Activated gamma-delta T cell (primary cell): ENCODE measurements at regions not wholly inside any gene's neighbourhood (a gene's known extent, or its start where the extent isn't known, plus 50 kb on each side); places are given as distances from the start of the nearest gene placed in this dataset.

Experiments used
- DNase-seq: peaks from one replicate; lab custom pipeline; 2025; lab: John Stamatoyannopoulos, UW

DNA sequence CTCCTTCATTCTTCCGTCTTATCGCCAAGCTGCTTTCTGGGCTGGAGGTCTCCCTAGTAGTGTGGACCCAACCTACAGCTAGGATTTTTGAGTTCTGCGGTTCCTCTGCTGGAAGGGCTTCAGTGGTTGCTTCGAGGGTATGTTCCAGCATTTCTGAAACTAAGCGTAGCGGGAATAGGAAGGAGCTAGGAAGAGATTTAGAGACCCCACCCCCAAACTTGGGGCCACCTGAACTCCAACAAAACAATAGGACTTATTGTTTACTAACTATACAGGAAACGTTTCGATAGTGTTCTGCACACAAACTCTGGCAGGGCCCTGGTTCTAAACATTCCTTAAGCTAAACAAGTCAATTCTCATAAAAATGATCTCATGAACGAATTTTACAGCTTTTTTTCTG, 346.7 kb downstream of the PLK2 start:
- no peak for DNase-seq

DNA sequence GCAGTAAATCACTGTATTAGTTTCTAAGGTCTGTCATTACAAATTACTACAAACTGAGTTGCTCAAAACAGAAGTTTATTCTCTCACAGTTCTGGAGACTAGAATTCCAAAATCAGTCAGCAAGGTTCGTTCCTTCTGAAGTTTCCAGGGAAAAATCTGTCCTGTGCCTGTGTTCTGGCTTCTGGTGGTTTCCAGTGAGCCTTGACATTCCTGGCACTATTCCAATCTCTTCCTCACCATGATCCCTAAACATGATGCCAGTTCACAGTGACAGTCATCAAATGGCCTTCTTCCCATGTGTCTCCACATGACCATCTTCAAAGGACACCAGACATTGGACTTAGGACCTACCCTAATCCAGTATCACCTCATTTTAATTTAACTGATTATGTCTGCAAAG, 351.4 kb downstream of the PLK2 start:
- DNase-seq: no peak

DNA sequence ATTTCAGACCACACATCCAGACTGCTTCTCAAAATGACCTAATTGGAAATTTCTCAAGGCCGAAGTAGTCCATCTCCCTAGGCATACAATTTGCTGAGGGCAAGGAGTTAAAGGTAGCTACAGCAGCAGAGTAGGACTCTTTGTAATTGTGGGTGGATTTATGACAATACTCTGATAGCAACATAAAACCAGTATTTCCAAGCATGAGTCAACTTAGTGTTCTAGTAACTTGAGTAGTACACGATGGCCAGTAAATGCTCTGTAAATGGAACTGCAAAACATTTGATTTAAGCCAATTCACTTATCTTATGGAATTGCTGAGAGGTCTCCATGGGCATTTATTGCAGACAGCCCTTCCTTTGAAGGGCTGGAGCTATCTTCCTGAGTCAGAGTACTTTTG, 352.2 kb downstream of the PLK2 start:
- DNase-seq: no peak

DNA sequence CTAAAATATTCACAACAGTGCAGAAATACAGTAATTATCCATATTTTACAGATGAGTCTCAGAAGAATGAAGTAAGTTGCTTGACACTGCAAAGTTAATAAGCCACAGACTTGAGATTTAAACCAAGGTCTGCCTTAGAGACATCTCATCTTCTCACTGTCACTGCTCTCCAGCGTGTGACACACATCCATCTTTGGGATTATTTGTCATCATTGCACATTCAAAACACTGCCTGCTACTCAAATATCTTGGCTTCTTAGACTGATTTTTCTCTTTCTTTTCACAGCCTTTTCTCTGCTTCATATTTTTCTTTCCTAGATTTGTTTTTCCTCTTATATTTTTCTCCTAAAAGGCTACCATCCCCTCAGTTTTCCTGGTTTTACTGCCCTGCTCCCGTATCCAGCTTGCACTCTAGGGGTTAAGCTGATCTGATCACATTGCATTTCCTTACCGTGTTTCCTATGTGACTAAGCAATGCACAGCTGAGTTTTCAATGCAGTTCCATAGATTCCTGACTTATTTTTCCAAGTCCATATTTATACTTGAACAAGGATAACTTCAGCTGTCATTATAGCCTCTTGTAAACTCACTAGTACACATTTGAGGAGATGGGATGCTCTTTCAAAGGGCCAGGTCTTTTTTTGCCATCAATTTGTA, 353.0 kb downstream of the PLK2 start:
- DNase-seq: no peak

DNA sequence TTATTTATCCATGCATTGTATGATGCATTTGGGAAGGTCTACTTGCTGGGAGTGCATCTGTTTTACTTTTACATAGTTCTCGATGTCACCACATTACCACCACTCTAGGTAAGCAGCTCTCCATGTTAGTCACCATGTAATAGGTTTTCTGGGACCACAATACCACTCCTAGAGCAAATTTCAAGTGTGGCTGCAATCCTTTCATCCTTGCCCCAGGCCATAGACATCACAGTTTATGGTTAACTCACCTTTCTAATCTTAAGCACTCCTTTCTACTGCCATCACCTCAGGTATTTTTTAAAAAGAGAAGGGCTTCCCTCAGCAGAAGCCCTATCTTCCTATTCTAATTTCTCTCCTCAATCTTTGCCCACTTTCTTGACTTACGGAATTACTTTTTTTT, 354.1 kb downstream of the PLK2 start:
- no peak for DNase-seq

DNA sequence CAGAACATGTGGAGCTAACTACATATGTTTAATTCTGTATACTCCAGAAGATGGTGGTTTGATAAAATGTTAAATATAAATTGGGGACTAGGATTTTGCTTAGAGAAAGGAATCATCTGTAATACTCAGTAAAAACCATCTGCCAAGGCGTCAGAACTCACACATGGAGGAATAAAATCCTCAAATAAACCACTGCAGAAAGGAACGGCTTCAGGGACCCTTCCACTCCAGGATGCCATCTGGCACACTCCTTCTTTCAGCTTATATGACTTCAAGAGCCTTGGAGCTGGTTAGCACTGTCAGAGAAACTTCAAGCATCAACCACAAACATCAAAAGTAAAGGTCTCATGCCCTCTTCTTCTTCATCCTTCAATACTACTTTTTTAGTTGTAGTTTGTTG, 360.6 kb downstream of the PLK2 start:
- DNase-seq: no peak

DNA sequence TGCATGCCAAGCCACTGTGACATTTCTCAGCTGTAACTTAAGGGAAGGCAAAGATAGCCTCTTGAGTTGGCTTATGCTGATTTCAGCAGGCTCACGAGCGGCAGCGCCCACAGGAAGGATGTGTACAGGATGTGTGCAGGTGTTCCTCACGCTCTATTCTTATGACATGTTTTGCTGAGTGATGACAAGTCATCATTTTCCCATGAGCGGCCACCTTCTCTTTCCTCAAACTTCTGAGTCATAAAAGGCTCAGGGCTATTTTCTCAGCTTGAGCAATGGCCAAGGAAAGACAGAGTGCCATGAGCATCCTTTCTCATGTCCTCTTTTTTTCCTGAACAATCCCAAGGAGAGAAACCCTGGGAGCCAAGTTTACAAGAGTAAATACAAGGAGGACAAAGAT, 365.9 kb downstream of the PLK2 start:
- DNase-seq: no peak

DNA sequence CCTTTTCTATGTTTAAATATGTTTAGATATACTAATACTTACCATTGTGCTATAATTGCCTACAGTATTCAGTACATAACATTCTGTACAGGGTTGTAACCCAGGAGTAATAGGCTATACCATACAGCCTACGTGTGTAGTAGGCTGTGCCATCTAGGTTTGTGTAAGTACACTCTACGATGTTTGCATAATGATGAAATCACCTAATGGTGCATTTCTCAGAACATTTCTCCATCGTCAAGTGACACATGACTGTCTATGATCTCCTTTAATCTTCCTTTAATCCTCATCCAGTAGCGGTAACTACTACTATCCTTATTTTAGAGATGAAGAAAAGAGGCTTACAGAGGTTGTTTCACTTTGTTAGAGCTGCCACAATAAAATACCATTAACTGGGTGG, 369.2 kb downstream of the PLK2 start:
- DNase-seq: no peak

DNA sequence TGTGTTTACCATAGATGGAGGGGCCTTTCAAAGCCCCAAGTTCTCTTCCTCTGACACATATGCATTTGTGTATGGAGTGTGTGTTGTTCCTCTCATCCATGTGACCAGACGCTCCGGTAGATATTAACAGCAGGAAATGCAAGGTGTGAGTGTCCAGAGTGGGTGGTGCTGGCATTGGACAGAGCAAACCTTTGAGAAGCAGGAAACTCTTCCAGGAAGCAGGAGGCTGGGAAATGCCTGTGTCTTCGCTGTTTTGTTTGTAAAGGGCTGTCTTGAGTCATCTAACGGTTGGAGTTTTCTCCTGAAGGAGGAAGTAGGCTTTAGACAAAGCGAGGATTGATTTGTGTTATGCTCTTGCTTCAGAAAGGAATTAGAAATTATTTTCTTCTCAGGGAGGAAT, 370.9 kb downstream of the PLK2 start:
- no peak for DNase-seq

DNA sequence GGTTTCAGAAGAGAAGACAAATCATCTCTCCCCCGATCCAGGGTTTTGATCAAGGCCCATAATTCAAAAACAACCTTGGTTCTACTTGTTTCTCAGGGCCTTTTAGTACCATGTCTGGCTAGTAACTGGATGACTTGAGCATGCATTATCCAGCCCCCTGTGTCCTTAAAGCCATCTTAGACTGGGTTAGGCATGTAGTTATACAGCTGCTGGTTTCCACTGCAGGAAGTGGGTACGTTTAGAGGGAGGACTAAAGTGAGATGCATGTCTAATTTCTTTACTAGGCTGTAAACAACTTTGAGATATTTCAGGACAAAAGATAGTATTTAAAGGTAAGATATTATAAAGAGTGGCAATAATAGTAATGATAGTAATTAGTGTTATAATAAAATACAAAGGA, 372.0 kb downstream of the PLK2 start:
- DNase-seq: no peak

DNA sequence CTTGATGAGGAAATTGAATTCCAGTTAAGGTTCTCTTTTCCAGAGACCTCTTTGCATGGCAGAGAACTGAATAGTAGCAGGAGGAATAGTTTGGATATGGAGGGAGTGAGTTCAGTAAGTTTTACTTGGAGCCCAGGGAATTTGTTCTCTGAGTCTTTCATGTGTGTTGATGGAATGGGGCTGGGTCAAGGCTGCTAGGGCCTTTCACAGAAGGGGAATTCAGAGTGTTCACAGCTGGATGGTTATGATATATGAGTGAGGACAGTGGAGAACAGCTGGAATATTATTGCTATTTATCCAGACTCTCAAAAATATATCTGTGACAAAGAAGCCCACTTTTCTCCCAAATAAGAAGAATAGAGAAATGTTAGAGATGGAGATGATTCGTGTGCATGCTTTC, 372.8 kb downstream of the PLK2 start:
- no peak for DNase-seq

DNA sequence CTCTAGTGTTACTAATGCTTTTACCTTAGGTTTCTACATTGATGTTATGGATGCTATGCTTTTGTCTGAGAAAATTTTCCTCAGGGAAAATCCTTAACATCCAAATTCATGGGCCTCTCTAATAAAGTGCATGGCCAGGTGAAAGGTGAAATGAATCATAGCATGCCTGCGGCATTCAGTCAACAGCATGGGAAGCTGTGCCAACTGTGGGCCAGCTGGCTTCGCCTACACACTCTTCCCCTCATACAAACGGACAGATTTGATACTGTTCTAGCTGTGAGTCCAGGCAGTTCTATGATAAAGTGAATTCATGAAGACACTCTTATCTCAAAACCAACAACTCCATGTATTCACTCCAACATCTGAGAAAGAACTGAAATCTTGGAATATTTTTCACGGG, 374.1 kb downstream of the PLK2 start:
- no peak for DNase-seq

DNA sequence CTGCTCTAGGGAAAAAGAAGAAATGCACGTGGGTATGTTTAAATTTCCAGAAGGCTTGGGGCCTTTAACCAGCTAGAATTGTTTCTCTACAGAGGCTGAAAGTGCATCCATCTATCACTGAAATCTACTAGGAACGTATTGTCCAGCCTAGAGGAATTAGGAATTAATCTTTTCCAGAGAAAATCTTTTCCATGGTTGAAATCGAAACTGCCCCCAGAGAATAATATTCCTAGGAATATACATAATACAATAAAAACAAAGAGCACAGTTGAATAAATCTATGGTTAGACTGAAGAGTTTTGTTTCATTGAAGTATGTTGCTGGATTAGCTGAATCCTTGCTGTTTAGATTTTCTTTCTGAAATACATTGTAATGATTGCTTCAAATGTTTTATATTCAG, 378.5 kb downstream of the PLK2 start:
- DNase-seq: no peak

DNA sequence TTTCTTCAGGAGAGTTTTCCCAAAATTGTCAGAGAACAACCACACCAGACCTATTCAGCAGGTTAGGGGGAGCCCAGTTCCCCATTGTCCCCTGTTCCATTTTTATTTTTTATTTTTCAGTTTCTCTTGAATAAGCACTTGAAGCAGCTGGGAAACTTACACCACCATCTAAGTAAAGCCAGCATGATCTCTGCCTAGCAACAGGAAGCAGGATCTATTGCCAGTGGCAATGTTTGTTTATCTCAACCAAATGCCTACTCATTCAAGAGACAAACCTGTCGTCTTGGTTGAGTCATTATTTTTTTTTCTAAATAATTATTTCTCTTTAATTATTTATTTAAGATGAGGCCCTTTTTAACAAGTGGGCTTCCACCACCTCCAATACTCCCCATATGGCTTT, 379.3 kb downstream of the PLK2 start:
- no peak for DNase-seq

DNA sequence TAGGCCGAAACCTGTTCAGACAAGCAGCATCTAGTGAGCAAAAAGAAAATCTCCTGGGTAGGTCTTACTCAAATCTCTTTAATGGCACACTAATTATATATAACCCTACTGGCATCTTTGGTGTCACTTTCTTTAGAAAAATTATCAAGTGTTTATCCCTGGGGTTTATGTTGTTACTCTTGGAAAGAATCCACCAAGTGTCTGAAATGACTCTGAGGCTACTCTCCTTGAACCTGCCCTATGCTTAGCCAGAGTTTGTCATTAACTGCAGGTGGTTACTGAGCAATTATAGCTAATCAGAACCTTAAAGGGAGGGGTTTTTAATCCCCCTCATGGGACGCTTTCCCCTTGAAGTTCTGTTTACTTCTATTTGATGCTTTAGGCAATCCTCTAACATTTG, 381.9 kb downstream of the PLK2 start:
- no peak for DNase-seq

DNA sequence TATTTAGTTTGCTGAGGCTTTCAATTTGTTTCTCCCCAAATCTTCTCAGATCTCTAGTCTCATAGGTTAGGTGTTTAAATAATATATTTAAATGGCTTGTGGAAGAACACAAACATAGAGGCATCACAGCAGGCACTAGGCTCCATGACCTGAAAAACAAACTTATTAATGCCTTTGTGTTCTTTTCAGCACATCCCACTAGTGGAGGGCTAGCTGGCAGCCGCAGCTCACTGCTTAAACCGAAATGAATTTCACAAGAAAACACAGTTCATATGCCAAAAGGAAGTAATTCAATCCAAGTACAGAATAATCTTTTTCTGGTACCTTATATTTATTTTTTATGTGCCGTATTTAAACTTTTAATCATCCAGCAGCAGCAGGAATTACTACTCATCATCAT, 382.5 kb downstream of the PLK2 start:
- no peak for DNase-seq

DNA sequence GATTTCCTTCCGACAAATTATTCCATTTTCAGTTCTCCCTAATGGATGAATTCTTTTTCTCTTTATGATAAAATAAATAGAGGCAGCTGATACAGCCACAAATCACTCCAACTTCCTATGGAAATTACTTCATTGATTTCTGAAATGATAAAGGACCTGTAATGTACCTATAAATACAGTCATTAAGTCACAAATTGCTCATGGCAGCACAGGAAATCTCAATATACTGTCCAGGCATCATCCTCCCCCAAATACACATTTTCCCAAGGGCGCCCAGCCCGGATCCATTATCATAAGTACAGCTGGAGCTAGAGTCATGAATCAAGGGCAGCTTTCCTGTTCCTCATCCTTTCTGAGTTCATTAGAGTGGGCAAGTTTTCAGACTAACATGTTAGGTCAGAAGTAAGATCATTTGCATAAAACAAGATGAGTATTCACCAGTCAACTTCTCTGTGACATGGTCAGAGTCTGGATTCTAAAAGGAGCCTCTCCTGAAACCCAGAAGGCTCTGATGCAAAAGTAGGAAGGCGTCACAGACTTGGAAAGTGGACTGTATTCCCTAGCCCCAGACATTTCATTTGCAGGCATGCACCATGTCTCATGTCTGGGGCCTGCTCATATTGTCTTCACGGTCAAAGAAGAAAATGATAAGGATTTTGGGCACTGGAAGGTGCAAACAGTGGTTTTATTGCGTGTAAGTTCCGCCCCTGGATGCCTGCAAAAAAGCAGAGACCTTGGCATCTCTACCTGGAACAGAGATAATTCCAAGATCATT, 383.2 kb downstream of the PLK2 start:
- DNase-seq: no peak

DNA sequence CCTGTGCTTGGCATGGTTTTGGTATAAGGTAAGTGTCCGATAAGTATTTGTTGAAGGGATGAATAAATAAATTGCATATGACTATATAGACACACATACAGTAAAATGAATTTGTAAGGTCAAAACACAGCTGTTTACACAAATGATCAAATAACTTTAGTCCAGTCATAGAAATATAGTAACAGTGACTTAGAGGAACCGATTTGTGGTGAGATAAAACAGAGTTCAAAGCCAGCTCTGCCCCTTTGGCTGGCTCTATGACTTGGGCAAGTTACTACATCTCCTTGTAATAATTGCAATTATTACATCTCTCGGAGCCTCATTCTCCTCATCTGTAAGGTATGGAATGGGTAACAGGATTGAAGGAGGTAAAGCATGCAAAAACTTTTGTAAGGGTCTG, 384.0 kb downstream of the PLK2 start:
- no peak for DNase-seq

DNA sequence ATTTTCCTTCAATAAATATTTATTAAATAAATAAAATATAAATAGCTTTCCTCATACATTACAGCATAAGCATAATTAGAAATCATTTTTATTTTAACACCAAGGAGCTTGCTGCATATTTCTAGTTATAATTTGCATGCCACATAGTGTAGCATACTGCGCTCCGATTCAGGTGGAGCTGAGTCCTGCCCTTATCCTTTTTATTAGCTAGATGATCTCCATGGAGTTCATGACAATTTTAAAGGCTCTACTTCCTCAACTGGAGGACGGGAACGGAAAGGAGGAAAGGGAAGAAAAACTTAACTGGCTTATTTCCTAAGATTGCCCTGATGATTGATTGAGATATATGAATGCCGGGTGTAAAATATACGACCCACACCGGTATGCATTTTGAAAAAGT, 385.2 kb downstream of the PLK2 start:
- DNase-seq: no peak

DNA sequence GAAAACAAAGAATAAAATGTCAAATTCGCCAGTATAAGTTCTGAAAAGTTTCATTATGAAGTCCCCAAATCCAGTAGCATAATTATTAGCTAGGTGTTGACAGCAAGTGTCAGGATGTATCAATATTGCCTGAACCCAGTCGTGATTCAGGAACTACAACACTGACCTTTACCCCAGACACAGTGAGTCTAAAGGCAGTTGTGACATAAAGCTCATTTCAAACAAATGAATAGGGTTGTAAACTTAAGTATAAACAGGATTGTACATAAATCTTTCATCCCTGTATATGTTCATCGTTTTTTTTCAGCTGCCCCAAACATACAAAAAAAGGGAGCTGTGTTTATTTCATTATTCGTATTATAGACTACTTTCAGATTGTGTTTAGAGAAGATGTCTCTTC, 385.7 kb downstream of the PLK2 start:
- DNase-seq: no peak

DNA sequence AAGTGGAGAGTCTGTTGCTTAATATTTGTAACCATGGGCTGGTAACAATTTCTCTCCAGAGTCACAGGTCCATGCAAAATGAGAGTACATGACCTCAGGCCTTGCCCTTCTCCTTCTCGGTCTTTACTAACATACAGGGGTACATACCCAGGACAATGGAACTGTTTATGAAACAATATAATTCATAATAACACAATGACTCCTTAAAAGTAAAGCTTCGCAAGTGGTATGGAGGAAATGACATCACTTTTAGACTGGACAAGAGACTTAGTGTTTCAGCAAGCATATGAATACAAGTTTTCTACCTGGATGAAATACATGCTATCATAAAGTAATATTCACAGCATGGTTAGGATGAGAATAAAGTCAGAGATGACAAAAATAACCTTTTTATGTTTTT, 386.6 kb downstream of the PLK2 start:
- no peak for DNase-seq

DNA sequence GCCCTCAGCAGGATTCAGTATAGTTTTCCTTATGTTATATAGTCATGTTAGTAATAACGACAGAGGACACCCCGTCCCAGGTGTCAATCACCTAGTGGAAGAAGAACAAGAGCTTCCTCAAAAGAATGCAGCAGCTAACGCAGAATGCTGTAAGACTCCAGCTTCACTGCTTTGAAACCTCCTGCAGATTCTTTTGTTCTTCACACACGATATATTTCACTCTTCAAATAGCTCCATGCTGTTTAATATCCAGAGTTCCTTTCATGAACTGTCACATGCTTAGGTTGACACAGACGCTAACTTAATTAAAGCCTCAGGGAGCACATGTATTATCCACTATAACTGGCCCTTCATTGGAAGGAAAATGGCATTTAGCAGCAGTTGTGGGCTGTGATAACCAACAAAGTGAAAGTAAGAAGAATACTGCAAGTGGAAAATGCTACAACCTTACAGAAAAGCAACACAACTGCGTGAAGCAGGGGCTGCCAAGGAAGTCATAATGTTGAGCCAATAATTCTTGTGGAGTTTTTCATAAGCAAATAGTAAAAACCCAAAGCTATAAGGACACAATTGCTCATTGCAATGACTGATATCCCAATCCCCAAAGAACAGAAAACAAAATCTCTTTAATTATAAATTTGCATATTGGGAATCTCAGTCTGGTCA, 387.5 kb downstream of the PLK2 start:
- DNase-seq: no peak

DNA sequence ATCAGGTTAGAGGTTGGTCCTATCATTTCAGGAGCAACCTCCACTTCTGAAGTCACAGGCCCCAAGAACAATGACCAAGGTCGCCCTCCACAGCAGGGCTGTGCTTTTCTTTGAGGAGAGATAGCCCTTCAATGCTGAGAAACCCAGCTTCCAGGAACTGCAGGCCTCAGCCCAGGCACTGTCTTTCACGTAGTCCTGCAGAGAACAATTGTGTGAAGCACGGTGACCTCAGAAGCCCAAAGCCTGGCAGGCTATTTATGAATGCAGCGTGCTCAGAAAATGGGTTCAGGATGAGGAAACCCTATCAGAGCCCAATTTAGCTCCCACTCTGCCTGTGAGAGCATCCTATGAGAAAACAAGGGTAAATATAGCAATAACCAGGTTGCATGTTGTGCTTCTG, 388.3 kb downstream of the PLK2 start:
- no peak for DNase-seq
